ENCODE measurements at regions not wholly inside any gene's neighbourhood (a gene's known extent, or its start where the extent isn't known, plus 50 kb on each side); places are given as distances from the start of the nearest gene placed in this dataset.

GRCh38 chr10:91344117-91344856 lies 65.9 kb upstream of the HECTD2 start:
- intact Hi-C loops (cut with DNase I): no loop called here
- FAIRE-seq (no peak), DNase-seq (no peak), ATAC-seq (no peak)
- no peaks in the 10 kb centered on the region for H3K9me3 ChIP-seq
- no peaks in the 10 kb centered on the region for H3K27me3 ChIP-seq
- H3K4me3 ChIP-seq: no peak overlapping the region
- H3K36me3 ChIP-seq: no peaks in the 10 kb centered on the region
- no peak for TF ChIP-seq CTCF (IDR thresholded peaks at IDR 0.05)
- no peaks in the 10 kb centered on the region for H3K4me1 ChIP-seq
- no peak overlapping the region for H3K27ac ChIP-seq
- WGBS, 2 donors: 94 to 96% methylated on average over 11 of the region's 11 CpGs

GRCh38 chr10:91345716-91346115 lies 64.4 kb upstream of the HECTD2 start:
- intact Hi-C loops (cut with DNase I): no loop called here

GRCh38 chr10:91347529-91347928 lies 62.6 kb upstream of the HECTD2 start:
- DNase-seq (no peak), FAIRE-seq (no peak), ATAC-seq (no peak)
- Histone ChIP-seq H3K27me3 (no peaks in the 10 kb centered on the region), H3K36me3 (no peaks in the 10 kb centered on the region), H3K4me1 (peaks cover 0 to 11% (median 8%) of the 10 kb centered on the region in 3 donors), H3K4me3 (no peak overlapping the region), H3K9me3 (no peaks in the 10 kb centered on the region), H3K27ac (no peak overlapping the region)
- TF ChIP-seq CTCF (IDR thresholded peaks at IDR 0.05): no peak
- intact Hi-C loops (cut with DNase I): no loop called here
- 90 to 97% methylated on average over 1 of the region's 1 CpG for WGBS, 2 donors

More at GRCh38 chr10:91345716-91346115, 64.4 kb upstream of the HECTD2 start:
- no peaks in the 10 kb centered on the region for H3K27me3 ChIP-seq
- no peak for FAIRE-seq
- DNase-seq: no peak
- H3K4me3 ChIP-seq: no peak overlapping the region
- no peak overlapping the region for H3K27ac ChIP-seq
- no peak for TF ChIP-seq CTCF (IDR thresholded peaks at IDR 0.05)
- WGBS, 2 donors: 77 to 81% methylated on average over 2 of the region's 2 CpGs
- no peak for ATAC-seq
- peaks cover 0 to 6% (median 2%) of the 10 kb centered on the region in 3 donors for H3K4me1 ChIP-seq
- no peaks in the 10 kb centered on the region for H3K36me3 ChIP-seq
- no peaks in the 10 kb centered on the region for H3K9me3 ChIP-seq

- peak in 1 of 6 donors; percentile 27 for DNase-seq
- no peak for FAIRE-seq
- H3K27me3 ChIP-seq: no peaks in the 10 kb centered on the region
- TF ChIP-seq CTCF (IDR thresholded peaks at IDR 0.05): no peak
- intact Hi-C loops (cut with DNase I): no loop called here
- no peaks in the 10 kb centered on the region for H3K36me3 ChIP-seq
- H3K4me3 ChIP-seq: no peak overlapping the region
- peaks cover 0 to 11% (median 8%) of the 10 kb centered on the region in 3 donors for H3K4me1 ChIP-seq
- peak overlapping the region in 2 of 4 donors; percentile 21 to 29 for H3K27ac ChIP-seq
- no peaks in the 10 kb centered on the region for H3K9me3 ChIP-seq
- ATAC-seq: peak; percentile 35 to 76 (median 64)
Observed at GRCh38 chr10:91349381-91349780, 60.8 kb upstream of the HECTD2 start.

- no peak for DNase-seq
- intact Hi-C loops (cut with DNase I): no loop called here
- no peak for FAIRE-seq
- peak in 3 of 4 donors; percentile 44 to 81 (median 66) for ATAC-seq
- no peaks in the 10 kb centered on the region for H3K27me3 ChIP-seq
- TF ChIP-seq CTCF (IDR thresholded peaks at IDR 0.05): no peak
- no peaks in the 10 kb centered on the region for H3K36me3 ChIP-seq
- peak overlapping the region in 2 of 4 donors; percentile 33 to 52 for H3K27ac ChIP-seq
- 16 to 17% methylated on average over 2 of the region's 2 CpGs for WGBS, 2 donors
- no peak overlapping the region for H3K4me3 ChIP-seq
- H3K9me3 ChIP-seq: no peaks in the 10 kb centered on the region
- peaks cover 0 to 11% (median 8%) of the 10 kb centered on the region in 3 donors for H3K4me1 ChIP-seq
Observed at GRCh38 chr10:91350651-91351081, 59.5 kb upstream of the HECTD2 start.

All from pancreas (tissue), 10 donors.